WTC11 (cell line): ENCODE measurements at regions not wholly inside any gene's neighbourhood (a gene's known extent, or its start where the extent isn't known, plus 50 kb on each side); places are given as distances from the start of the nearest gene placed in this dataset.

Experiments used
- ATAC-seq: fragments of 200-7000 bp; cut with Tn5 transposase; 2 replicates; pipeline ENCODE4 v1.10.0; 2021; ENCODE audit warnings: mild to moderate bottlenecking, moderate library complexity
- CTCF ChIA-PET: fragments of 300-600 bp; sonication (Branson Sonifier 250); formaldehyde crosslinking; loops from one replicate; lab custom pipeline; 2021; ENCODE audit warnings: antibody characterized with exemption; lab: Charles Lee
- POLR2A ChIA-PET: fragments of 350-600 bp; sonication (Branson Sonifier 250); formaldehyde crosslinking; loops from one replicate; lab custom pipeline; 2021; ENCODE audit warnings: antibody characterized with exemption; lab: Charles Lee
- DNase-seq: peaks from one replicate; pipeline ENCODE4 v3.0.0; 2021; ENCODE audit warnings: low spot score
- H3K27ac Mint-ChIP-seq: 2 replicates; pipeline ENCODE4 v1.8.0; 2021; ENCODE audit warnings: mixed read lengths
- H3K27me3 Mint-ChIP-seq: 2 replicates; pipeline ENCODE4 v1.8.0; 2021; ENCODE audit warnings: low read depth, mild to moderate bottlenecking, moderate library complexity, mixed read lengths
- H3K36me3 Mint-ChIP-seq: 2 replicates; pipeline ENCODE4 v1.8.0; 2021; ENCODE audit warnings: mixed read lengths
- H3K4me1 Mint-ChIP-seq: 2 replicates; pipeline ENCODE4 v1.8.0; 2022; ENCODE audit warnings: mixed read lengths
- H3K4me3 Mint-ChIP-seq: 2 replicates; pipeline ENCODE4 v1.8.0; 2021; ENCODE audit warnings: mild to moderate bottlenecking, moderate library complexity, mixed read lengths
- H3K9me3 Mint-ChIP-seq: 2 replicates; pipeline ENCODE4 v1.8.0; 2021; ENCODE audit warnings: mixed read lengths
- AR ChIP-seq: fragments of 250-450 bp; sonication (Bioruptor Pico); IDR thresholded peaks from 2 replicates; pipeline ENCODE4 v1.9.0; 2021; ENCODE audit warnings: mild to moderate bottlenecking
- CREM ChIP-seq: sonication (generic); formaldehyde crosslinking; IDR thresholded peaks from 2 replicates; pipeline ENCODE4 v1.8.1; 2022; ENCODE audit warnings: mild to moderate bottlenecking, missing genetic modification reagents, moderate library complexity
- JUN ChIP-seq: sonication (generic); formaldehyde crosslinking; IDR thresholded peaks from 2 replicates; pipeline ENCODE4 v1.8.0; 2023; ENCODE audit warnings: mild to moderate bottlenecking, missing genetic modification reagents
- OVOL2 ChIP-seq: fragments of 250-450 bp; sonication (Bioruptor Pico); IDR thresholded peaks from 2 replicates; pipeline ENCODE4 v1.9.0; 2021; ENCODE audit warnings: mild to moderate bottlenecking, borderline replicate concordance
- SMAD3 ChIP-seq: sonication (generic); formaldehyde crosslinking; IDR thresholded peaks from 2 replicates; pipeline ENCODE4 v1.8.0; 2022; ENCODE audit warnings: missing genetic modification reagents, mild to moderate bottlenecking, borderline replicate concordance
- ZBTB43 ChIP-seq: sonication (generic); formaldehyde crosslinking; IDR thresholded peaks from 2 replicates; pipeline ENCODE4 v1.8.1; 2023; ENCODE audit warnings: mild to moderate bottlenecking, missing genetic modification reagents
- ZNF232 ChIP-seq: sonication (generic); formaldehyde crosslinking; IDR thresholded peaks from 2 replicates; pipeline ENCODE4 v1.8.0; 2022; ENCODE audit warnings: mild to moderate bottlenecking, missing genetic modification reagents
- ZNF512 ChIP-seq: sonication (generic); formaldehyde crosslinking; IDR thresholded peaks from 2 replicates; pipeline ENCODE4 v1.8.1; 2022; ENCODE audit warnings: missing genetic modification reagents, borderline replicate concordance
- TF ChIP-seq, protein P1 (sequence below): sonication (generic); formaldehyde crosslinking; IDR thresholded peaks from 2 replicates; pipeline ENCODE4 v1.8.0; 2022; ENCODE audit warnings: mild to moderate bottlenecking, missing genetic modification reagents
- TF ChIP-seq, protein P2 (sequence below): sonication (generic); formaldehyde crosslinking; conservative IDR thresholded peaks from 2 replicates; pipeline ENCODE4 v1.8.1; 2022; ENCODE audit warnings: mild to moderate bottlenecking, missing genetic modification reagents
- TF ChIP-seq, protein P3 (sequence below): fragments of 200-600 bp; IDR thresholded peaks from 2 replicates; pipeline ENCODE4 v1.8.0; 2022; ENCODE audit warnings: antibody characterized with exemption

GRCh38 chr3:59317386-59317785 is 267.6 kb upstream of the CFAP20DC start (continued):
- TF ChIP-seq, protein P1, sequence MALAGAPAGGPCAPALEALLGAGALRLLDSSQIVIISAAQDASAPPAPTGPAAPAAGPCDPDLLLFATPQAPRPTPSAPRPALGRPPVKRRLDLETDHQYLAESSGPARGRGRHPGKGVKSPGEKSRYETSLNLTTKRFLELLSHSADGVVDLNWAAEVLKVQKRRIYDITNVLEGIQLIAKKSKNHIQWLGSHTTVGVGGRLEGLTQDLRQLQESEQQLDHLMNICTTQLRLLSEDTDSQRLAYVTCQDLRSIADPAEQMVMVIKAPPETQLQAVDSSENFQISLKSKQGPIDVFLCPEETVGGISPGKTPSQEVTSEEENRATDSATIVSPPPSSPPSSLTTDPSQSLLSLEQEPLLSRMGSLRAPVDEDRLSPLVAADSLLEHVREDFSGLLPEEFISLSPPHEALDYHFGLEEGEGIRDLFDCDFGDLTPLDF (CRISPR knock-in tag), result no peak
- TF ChIP-seq ZNF232 (CRISPR knock-in tag), result no peak
- TF ChIP-seq JUN (CRISPR knock-in tag), result no peak
- TF ChIP-seq ZNF512 (CRISPR knock-in tag), result no peak
- TF ChIP-seq ZBTB43 (CRISPR knock-in tag), result no peak
- TF ChIP-seq OVOL2 (CRISPR knock-in tag), result no peak

- Mint-ChIP-seq H3K27me3 (no peaks in the 10 kb centered on the region), H3K9me3 (peaks cover 6% of the 10 kb centered on the region), H3K4me3 (no peak overlapping the region), H3K36me3 (no peaks in the 10 kb centered on the region), H3K27ac (no peak overlapping the region), H3K4me1 (0 out of 2 replicates have a peak, but pooled peaks cover 5% of the 10 kb centered on the region)
- ChIA-PET POLR2A (no interaction called here), CTCF (interaction anchor here (1.0 to 1.3 kb wide), 2 partner anchors 8 to 10 kb away, joined by 3 to 4 read pairs; no protein-coding TSS in a partner anchor)
- no peak for DNase-seq
- ATAC-seq, result no peak
- no peak for TF ChIP-seq SMAD3
- TF ChIP-seq, protein P2, sequence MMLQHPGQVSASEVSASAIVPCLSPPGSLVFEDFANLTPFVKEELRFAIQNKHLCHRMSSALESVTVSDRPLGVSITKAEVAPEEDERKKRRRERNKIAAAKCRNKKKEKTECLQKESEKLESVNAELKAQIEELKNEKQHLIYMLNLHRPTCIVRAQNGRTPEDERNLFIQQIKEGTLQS (CRISPR knock-in tag), result no peak
Observed at GRCh38 chr3:59316688-59317275, 267.0 kb upstream of the CFAP20DC start.

DNA sequence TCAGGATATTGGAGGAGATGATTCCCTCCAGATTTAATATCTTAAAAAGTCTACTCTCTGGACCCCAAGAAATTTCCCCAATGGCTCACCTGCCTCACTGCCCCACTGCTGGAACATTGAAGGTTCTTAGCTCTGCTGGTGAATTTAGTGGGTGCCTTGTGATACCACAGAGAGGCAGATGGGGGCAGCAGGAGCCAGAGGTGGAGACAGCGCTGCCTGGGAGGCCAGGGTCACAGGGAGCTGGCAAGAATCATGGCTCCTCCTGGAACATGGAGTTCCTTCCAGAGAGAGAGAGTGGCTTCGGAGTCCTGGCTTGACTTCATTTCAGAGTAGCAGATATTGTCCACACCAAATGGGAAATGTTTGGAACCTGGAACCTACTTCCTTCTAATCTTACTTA is 263.5 kb upstream of the CFAP20DC start:
- DNase-seq, result peak; percentile 68
- no peak overlapping the region for H3K4me3 Mint-ChIP-seq
- ChIA-PET POLR2A (no interaction called here), CTCF (interaction anchor here (0.5 to 1.9 kb wide), 19 partner anchors 11 to 544 kb away, joined by 3 to 16 read pairs (median 4); no protein-coding TSS in a partner anchor)
- no peaks in the 10 kb centered on the region for H3K36me3 Mint-ChIP-seq
- H3K27ac Mint-ChIP-seq, result no peak overlapping the region
- peak; percentile 95 for ATAC-seq
- no peaks in the 10 kb centered on the region for H3K4me1 Mint-ChIP-seq
- peaks cover 6% of the 10 kb centered on the region for H3K9me3 Mint-ChIP-seq
- no peak for TF ChIP-seq AR (CRISPR knock-in tag)
- TF ChIP-seq, protein P3, sequence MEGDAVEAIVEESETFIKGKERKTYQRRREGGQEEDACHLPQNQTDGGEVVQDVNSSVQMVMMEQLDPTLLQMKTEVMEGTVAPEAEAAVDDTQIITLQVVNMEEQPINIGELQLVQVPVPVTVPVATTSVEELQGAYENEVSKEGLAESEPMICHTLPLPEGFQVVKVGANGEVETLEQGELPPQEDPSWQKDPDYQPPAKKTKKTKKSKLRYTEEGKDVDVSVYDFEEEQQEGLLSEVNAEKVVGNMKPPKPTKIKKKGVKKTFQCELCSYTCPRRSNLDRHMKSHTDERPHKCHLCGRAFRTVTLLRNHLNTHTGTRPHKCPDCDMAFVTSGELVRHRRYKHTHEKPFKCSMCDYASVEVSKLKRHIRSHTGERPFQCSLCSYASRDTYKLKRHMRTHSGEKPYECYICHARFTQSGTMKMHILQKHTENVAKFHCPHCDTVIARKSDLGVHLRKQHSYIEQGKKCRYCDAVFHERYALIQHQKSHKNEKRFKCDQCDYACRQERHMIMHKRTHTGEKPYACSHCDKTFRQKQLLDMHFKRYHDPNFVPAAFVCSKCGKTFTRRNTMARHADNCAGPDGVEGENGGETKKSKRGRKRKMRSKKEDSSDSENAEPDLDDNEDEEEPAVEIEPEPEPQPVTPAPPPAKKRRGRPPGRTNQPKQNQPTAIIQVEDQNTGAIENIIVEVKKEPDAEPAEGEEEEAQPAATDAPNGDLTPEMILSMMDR, result 0 out of 2 replicates have a peak, but pooled peaks have one; percentile 24
- TF ChIP-seq ZNF512 (CRISPR knock-in tag), result no peak
- TF ChIP-seq CREM (CRISPR knock-in tag), result no peak
- H3K27me3 Mint-ChIP-seq, result no peaks in the 10 kb centered on the region
